PC-3 (cell line): ENCODE measurements at regions not wholly inside any gene's neighbourhood (a gene's known extent, or its start where the extent isn't known, plus 50 kb on each side); places are given as distances from the start of the nearest gene placed in this dataset.

Experiments
- CTCF ChIP-seq: fragments of 300-600 bp; sonication (generic); conservative IDR thresholded peaks from 2 replicates; pipeline ENCODE4 v1.5.1; 2017; ENCODE audit warnings: antibody characterized with exemption, low read depth, mild to moderate bottlenecking, low read length
- EZH2 ChIP-seq: fragments of 300-600 bp; sonication (generic); IDR thresholded peaks from one replicate; pipeline ENCODE4 v1.6.1; 2017; ENCODE audit warnings: antibody characterized with exemption, mild to moderate bottlenecking, low read length; ENCODE audit not compliant: unreplicated experiment
- EZH2phosphoT487 ChIP-seq: fragments of 300-600 bp; sonication (generic); IDR thresholded peaks from 2 replicates; pipeline ENCODE4 v1.6.1; 2018; ENCODE audit warnings: mild to moderate bottlenecking, antibody characterized with exemption, low read length, borderline replicate concordance

GRCh38 chr10:84768132-84768531 lies 439.7 kb downstream of the CCSER2 start:
- TF ChIP-seq CTCF, result no peak
- no peak for TF ChIP-seq EZH2phosphoT487
- no peak for TF ChIP-seq EZH2
